ENCODE measurements at regions not wholly inside any gene's neighbourhood (a gene's known extent, or its start where the extent isn't known, plus 50 kb on each side); places are given as distances from the start of the nearest gene placed in this dataset.

DNA sequence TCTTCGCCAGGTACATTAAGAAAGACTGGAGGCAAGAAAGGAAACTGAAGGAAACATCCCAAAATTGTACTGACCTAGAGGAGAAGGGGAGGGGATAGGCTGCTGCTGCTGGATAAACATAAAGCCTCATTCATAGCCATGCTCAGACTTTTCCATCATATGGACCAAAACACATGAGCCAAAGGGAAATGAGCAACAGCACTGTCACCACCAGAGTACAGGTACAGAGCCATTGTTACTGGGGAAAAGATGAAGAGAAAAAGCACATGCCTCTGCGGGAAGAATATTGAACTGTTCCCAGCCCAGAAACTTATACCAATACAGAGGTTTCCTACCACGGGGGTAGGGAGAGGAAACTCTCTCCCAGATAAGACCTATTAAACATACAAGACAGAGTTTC is 861.9 kb downstream of the NTRK3 start:
- intact Hi-C loops (cut with micrococcal nuclease) (no loop called here), in situ Hi-C loops (cut with MboI; ENCODE audit: low sequenced_read_pairs) (no loop called here), dilution Hi-C loops (cut with HindIII; ENCODE audit: low sequenced_read_pairs, unreplicated experiment) (no loop called here)
- no peak overlapping the region for H2BK120ac ChIP-seq (ENCODE audit: low read depth, low read length)
- H4K20me1 ChIP-seq (ENCODE audit: insufficient read depth, low read length), result no peaks in the 10 kb centered on the region
- no peak overlapping the region for H2AK5ac ChIP-seq (ENCODE audit: low read depth, low read length)
- H2BK15ac ChIP-seq (ENCODE audit: low read depth, low read length), result no peak overlapping the region
- no TSS peak for BruUV-seq (replicated peaks)
- H3K56ac ChIP-seq (ENCODE audit: extremely low read depth, insufficient read depth, low read length), result no peak overlapping the region
- H2BK5ac ChIP-seq (ENCODE audit: low read depth, low read length, poor library complexity, severe bottlenecking), result no peak overlapping the region
- no peak overlapping the region for H2AK9ac ChIP-seq (replicated peaks; ENCODE audit: low read depth, low read length, poor library complexity)
- no peak overlapping the region for H4K5ac ChIP-seq (ENCODE audit: low read depth, low read length)
- H3K27me3 ChIP-seq (ENCODE audit: control insufficient read depth, insufficient read depth, low read length), result no peaks in the 10 kb centered on the region
- H3K9me1 ChIP-seq (ENCODE audit: insufficient read depth, low read length), result no peaks in the 10 kb centered on the region
- no peak overlapping the region for H3K4me3 ChIP-seq (ENCODE audit: insufficient read depth, low read depth, low read length)
- WGBS, 2 experiments (ENCODE audit: extremely low coverage in 2 of 2, insufficient read length in 1 of 2), result no CpG with 5 or more reads among the region's 3 CpGs
- no peak overlapping the region for H3K14ac ChIP-seq (replicated peaks; ENCODE audit: low read depth, low read length)
- H3K9me3 ChIP-seq (ENCODE audit: control insufficient read depth, insufficient read depth, low read length), result 0 out of 2 replicates have a peak, but pooled peaks cover 2% of the 10 kb centered on the region
- no peak overlapping the region for H3K23ac ChIP-seq (ENCODE audit: low read depth, low read length)
- DNase-seq, result no peak
- no peak overlapping the region for H3K27ac ChIP-seq (ENCODE audit: insufficient read depth, low read length)
- no peak overlapping the region for H3K18ac ChIP-seq (ENCODE audit: low read depth, low read length)
- no peak overlapping the region for H2AFZ ChIP-seq (replicated peaks; ENCODE audit: low read length, poor library complexity)
- H3K4me1 ChIP-seq (ENCODE audit: control insufficient read depth, insufficient read depth, low read length), result no peaks in the 10 kb centered on the region
- CTCF ChIA-PET, result no interaction called here
- ATAC-seq (ENCODE audit: low read depth), result no peak
- H3K9ac ChIP-seq (ENCODE audit: low read depth, low read length), result no peak overlapping the region
- POLR2A ChIA-PET (ENCODE audit: unreplicated experiment), result no interaction called here
- H3K4me2 ChIP-seq (ENCODE audit: low read depth, low read length), result no peak overlapping the region
- no peak overlapping the region for H3K4ac ChIP-seq (ENCODE audit: low read depth, low read length)
- no peak overlapping the region for H2BK20ac ChIP-seq (ENCODE audit: low read depth, low read length)
- H4K91ac ChIP-seq (ENCODE audit: insufficient read depth, low read depth, low read length), result no peak overlapping the region
- no peak for TF ChIP-seq CEBPB (IDR thresholded peaks at IDR 0.05; ENCODE audit: low read depth, low read length)
- TF ChIP-seq CHD1 (IDR thresholded peaks at IDR 0.05; ENCODE audit: low read depth, low read length), result no peak
- TF ChIP-seq POLR2A (IDR thresholded peaks at IDR 0.05; ENCODE audit: low read depth, low read length), result no peak
- TF ChIP-seq MXI1 (IDR thresholded peaks at IDR 0.05; ENCODE audit: borderline replicate concordance, low read depth, low read length), result no peak
- TF ChIP-seq, protein P1, sequence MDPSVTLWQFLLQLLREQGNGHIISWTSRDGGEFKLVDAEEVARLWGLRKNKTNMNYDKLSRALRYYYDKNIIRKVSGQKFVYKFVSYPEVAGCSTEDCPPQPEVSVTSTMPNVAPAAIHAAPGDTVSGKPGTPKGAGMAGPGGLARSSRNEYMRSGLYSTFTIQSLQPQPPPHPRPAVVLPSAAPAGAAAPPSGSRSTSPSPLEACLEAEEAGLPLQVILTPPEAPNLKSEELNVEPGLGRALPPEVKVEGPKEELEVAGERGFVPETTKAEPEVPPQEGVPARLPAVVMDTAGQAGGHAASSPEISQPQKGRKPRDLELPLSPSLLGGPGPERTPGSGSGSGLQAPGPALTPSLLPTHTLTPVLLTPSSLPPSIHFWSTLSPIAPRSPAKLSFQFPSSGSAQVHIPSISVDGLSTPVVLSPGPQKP (IDR thresholded peaks at IDR 0.05; ENCODE audit: borderline replicate concordance, low read depth, low read length), result no peak
- no peak for TF ChIP-seq NFE2L2 (IDR thresholded peaks at IDR 0.05; ENCODE audit: low read depth, low read length)
- TF ChIP-seq RFX5 (IDR thresholded peaks at IDR 0.05; ENCODE audit: low read depth, low read length), result no peak
- TF ChIP-seq RCOR1 (IDR thresholded peaks at IDR 0.05; ENCODE audit: insufficient replicate concordance, low read length), result no peak
- TF ChIP-seq MAZ (IDR thresholded peaks at IDR 0.05; ENCODE audit: borderline replicate concordance, low read depth, low read length), result no peak
- TF ChIP-seq RAD21 (IDR thresholded peaks at IDR 0.05; ENCODE audit: low read length), result no peak
- TF ChIP-seq FOS (IDR thresholded peaks at IDR 0.05; ENCODE audit: low read depth, low read length), result no peak
- TF ChIP-seq SMC3 (IDR thresholded peaks at IDR 0.05; ENCODE audit: low read depth, low read length), result no peak
- TF ChIP-seq MAFK (IDR thresholded peaks at IDR 0.05; ENCODE audit: low read depth, low read length), result no peak
- TF ChIP-seq BHLHE40 (IDR thresholded peaks at IDR 0.05; ENCODE audit: low read depth, low read length), result no peak
- TF ChIP-seq, protein P2, sequence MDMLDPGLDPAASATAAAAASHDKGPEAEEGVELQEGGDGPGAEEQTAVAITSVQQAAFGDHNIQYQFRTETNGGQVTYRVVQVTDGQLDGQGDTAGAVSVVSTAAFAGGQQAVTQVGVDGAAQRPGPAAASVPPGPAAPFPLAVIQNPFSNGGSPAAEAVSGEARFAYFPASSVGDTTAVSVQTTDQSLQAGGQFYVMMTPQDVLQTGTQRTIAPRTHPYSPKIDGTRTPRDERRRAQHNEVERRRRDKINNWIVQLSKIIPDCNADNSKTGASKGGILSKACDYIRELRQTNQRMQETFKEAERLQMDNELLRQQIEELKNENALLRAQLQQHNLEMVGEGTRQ (IDR thresholded peaks at IDR 0.05; ENCODE audit: low read depth, low read length), result no peak
- TF ChIP-seq, protein P3, sequence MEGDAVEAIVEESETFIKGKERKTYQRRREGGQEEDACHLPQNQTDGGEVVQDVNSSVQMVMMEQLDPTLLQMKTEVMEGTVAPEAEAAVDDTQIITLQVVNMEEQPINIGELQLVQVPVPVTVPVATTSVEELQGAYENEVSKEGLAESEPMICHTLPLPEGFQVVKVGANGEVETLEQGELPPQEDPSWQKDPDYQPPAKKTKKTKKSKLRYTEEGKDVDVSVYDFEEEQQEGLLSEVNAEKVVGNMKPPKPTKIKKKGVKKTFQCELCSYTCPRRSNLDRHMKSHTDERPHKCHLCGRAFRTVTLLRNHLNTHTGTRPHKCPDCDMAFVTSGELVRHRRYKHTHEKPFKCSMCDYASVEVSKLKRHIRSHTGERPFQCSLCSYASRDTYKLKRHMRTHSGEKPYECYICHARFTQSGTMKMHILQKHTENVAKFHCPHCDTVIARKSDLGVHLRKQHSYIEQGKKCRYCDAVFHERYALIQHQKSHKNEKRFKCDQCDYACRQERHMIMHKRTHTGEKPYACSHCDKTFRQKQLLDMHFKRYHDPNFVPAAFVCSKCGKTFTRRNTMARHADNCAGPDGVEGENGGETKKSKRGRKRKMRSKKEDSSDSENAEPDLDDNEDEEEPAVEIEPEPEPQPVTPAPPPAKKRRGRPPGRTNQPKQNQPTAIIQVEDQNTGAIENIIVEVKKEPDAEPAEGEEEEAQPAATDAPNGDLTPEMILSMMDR (conservative IDR thresholded peaks at IDR 0.05; ENCODE audit: low read depth, low read length), result no peak
- H3K79me1 ChIP-seq (ENCODE audit: low read depth in 1 of 2, low read length in 2 of 2), result no peaks in the 10 kb centered on the region
- H4K8ac ChIP-seq (ENCODE audit: low read depth in 2 of 2, low read length in 2 of 2), result no peak overlapping the region
- no peaks in the 10 kb centered on the region for H3K36me3 ChIP-seq (ENCODE audit: control insufficient read depth, insufficient read depth, low read length)
